K562 (cell line): ENCODE measurements at regions not wholly inside any gene's neighbourhood (a gene's known extent, or its start where the extent isn't known, plus 50 kb on each side); places are given as distances from the start of the nearest gene placed in this dataset.

ENCODE experiments used
- CHD1 ChIP-seq: fragments of 200-600 bp; sonication (generic); IDR thresholded peaks from one replicate; pipeline ENCODE4 v1.6.1; 2012; ENCODE audit warnings: mild to moderate bottlenecking, moderate library complexity, low read length, inconsistent platforms
- MTA1 ChIP-seq: fragments of 450-650 bp; IDR thresholded peaks from 2 replicates; pipeline ENCODE4 v1.6.1; 2017; ENCODE audit warnings: borderline replicate concordance
- RCOR1 ChIP-seq, 2 experiments: IDR thresholded peaks; 2 replicates each; pipeline ENCODE4 v1.6.1; 2012; ENCODE audit warnings: low read depth in 2 of 2, low read length in 2 of 2, borderline replicate concordance in 1 of 2, improper control_type of control experiment in 1 of 2
- TF ChIP-seq, protein P1 (sequence below): IDR thresholded peaks from 2 replicates; pipeline ENCODE4 v1.6.1; 2016; ENCODE audit warnings: missing genetic modification characterization, missing compliant biosample characterization

DNA sequence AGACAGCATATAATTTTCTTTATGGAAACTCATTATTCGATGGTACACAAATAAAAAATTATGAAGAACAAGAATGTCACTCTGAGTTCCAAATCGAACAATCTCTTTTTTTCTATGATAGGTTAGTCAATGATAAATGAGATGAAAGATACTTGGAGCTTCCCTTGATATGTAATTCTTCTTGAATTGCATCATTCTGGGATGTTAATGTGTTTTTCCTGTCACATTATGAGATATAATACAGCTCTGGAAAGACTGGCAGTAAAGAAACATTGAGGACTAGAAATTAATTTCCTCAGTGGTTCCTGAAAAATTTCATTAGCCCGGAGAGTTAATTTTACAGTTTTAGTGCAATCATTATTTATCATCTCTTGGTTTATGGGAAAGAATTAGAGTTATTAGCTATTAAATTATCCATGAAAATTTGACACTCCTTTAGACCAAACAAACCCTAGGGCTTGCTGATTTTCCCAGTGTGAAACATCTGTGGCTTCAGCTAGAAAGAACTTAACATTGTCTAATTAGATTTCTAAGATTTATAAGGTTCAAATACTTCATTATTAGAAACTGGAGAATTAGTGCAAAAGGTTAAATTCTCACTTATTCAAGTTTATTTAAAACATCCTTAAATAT is 1546.6 kb upstream of the TENM3 start:
- no peak for TF ChIP-seq MTA1
- no peak for TF ChIP-seq CHD1
- no peak for TF ChIP-seq RCOR1 (IDR thresholded peaks at IDR 0.05; ENCODE audit: borderline replicate concordance in 1 of 2, low read depth in 2 of 2, low read length in 2 of 2)
- TF ChIP-seq, protein P1, sequence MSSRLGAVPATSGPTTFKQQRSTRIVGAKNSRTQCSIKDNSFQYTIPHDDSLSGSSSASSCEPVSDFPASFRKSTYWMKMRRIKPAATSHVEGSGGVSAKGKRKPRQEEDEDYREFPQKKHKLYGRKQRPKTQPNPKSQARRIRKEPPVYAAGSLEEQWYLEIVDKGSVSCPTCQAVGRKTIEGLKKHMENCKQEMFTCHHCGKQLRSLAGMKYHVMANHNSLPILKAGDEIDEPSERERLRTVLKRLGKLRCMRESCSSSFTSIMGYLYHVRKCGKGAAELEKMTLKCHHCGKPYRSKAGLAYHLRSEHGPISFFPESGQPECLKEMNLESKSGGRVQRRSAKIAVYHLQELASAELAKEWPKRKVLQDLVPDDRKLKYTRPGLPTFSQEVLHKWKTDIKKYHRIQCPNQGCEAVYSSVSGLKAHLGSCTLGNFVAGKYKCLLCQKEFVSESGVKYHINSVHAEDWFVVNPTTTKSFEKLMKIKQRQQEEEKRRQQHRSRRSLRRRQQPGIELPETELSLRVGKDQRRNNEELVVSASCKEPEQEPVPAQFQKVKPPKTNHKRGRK (tag): no peak
